HL-60/S4 treated with phorbol 12-myristate 13-acetate at 8.2 ng/mL for 4 days and 3 days (cell line): ENCODE measurements at regions not wholly inside any gene's neighbourhood (a gene's known extent, or its start where the extent isn't known, plus 50 kb on each side); places are given as distances from the start of the nearest gene placed in this dataset.

Source experiments
- in situ Hi-C: fragments of 300-500 bp; cut with MboI; formaldehyde crosslinking; loops from 2 replicates; pipeline ENCODE4 v1.15.0; 2022; ENCODE audit warnings: low sequenced_read_pairs

DNA sequence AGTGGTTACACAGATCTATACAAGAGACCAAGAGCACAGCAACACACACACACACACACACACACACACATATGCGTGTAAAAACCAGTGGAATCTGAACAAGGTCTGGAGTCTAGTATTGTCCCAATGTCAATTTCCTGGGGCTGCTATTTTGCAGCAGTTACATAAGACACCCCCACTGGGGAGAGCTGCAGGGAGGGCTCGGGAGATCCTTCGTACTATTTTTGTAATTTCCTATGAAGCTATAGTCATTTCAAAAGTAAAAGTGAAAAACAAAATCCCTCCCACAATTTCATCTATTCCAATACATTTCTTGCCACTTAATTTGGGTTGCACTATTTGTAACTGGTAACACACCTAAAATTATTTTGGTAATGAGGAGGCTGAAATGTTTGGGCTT lies 68.5 kb downstream of the C16orf95 start:
- in situ Hi-C loops, result no loop called here

DNA sequence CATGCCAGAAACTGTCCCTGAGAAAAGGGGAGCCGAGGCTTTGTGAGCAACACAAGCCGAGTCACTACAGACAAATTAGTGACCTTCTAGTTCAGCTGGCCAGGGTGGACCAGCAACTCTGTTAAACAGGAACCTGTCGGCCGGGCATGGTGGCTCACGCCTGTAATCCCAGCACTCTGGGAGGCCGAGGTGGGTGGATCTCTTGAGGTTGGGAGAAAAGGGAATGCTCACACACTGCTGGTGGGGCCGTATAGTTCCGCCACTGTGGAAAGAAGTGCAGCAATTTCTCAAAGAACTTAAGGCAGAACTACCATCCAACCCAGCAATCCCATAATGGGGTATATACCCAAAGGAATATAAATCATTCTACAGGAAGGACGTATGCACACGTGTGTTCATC lies 67.8 kb downstream of the C16orf95 start:
- in situ Hi-C loops, result no loop called here

- in situ Hi-C loops, result no loop called here
These were observed 66.7 kb downstream of the C16orf95 start for GRCh38 chr16:87250431-87250960.

GRCh38 chr16:87252269-87252970 lies 64.8 kb downstream of the C16orf95 start:
- in situ Hi-C loops, result no loop called here
